ENCODE measurements at regions not wholly inside any gene's neighbourhood (a gene's known extent, or its start where the extent isn't known, plus 50 kb on each side); places are given as distances from the start of the nearest gene placed in this dataset.

DNA sequence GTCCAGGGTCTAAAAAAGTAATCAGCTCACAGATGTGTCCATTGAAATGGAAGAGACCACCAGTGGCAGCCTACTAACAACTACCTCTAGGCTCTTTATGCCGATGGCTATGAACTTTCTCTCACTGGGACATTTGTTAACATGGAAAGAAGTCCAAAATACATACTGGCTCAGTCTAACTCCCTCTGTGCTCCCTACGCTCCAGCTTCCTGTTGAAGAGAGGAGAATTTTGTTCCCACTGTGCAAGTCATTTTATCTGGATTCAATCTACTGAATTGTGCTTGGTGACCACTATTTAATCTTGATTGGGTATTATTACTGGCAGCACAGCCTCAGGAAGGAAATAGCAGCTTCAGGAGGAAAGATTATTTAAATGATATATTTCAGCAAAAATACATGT lies 128.8 kb upstream of the ARGLU1 start:
- Histone ChIP-seq H3K36me3 (ENCODE audit: insufficient read depth, low read length) (no peaks in the 10 kb centered on the region), H3K27ac (no peak overlapping the region), H3K4me3 (no peak overlapping the region), H3K9ac (ENCODE audit: insufficient read length) (no peak overlapping the region), H3K9me3 (ENCODE audit: low read depth, low read length) (no peaks in the 10 kb centered on the region)
- TF ChIP-seq POLR2AphosphoS5 (IDR thresholded peaks at IDR 0.05; ENCODE audit: borderline replicate concordance, low read depth, low read length) (no peak), FOXP2 (optimal IDR thresholded peaks at IDR 0.05; ENCODE audit: control extremely low read depth, extremely low read length, insufficient read depth) (no peak), EZH2 (IDR thresholded peaks at IDR 0.05) (no peak)
- no peak for DNase-seq (ENCODE audit: low read depth, low spot score)

DNA sequence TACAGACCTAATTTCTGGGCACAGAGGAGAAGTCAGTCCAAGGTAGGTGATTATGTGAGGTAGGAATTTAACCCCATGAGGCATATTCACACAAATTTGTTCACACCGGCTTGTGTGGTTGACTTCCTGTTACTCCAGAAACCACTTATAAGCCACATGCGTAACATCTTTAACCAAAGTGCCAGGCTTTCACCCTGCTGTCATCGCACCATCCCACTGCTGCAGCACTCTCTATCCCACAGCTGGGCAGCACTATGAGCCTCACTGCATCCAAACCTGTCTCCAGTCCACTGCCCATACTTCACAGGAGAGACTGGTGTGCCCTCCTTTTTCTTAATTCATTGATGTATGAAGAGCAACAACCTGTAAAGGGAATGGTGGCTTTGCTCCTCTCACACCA lies 128.2 kb upstream of the ARGLU1 start:
- TF ChIP-seq POLR2AphosphoS5 (IDR thresholded peaks at IDR 0.05; ENCODE audit: borderline replicate concordance, low read depth, low read length) (no peak), EZH2 (IDR thresholded peaks at IDR 0.05) (no peak), FOXP2 (optimal IDR thresholded peaks at IDR 0.05; ENCODE audit: control extremely low read depth, extremely low read length, insufficient read depth) (no peak)
- Histone ChIP-seq H3K36me3 (ENCODE audit: insufficient read depth, low read length) (no peaks in the 10 kb centered on the region), H3K9ac (ENCODE audit: insufficient read length) (no peak overlapping the region), H3K9me3 (ENCODE audit: low read depth, low read length) (no peaks in the 10 kb centered on the region), H3K4me3 (no peak overlapping the region), H3K27ac (no peak overlapping the region)
- no peak for DNase-seq (ENCODE audit: low read depth, low spot score)

DNA sequence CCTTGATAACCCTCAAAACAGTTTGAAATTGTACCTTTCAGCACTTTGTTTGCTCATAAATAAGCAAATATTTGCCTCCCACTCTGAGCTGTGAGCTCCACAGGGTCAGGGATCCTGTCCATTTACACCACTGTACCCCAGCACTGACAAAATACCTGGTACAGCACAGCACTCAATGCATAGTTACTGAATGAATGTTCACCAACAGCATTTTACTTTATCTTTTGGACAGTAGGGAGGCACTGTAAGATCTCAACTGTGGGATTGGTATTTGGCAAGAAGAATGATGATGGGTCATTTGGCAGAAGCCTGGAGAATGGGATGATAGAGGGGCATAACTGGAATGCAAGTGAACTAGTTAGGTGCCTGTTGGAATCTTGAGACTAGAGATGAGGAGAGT lies 127.2 kb upstream of the ARGLU1 start:
- TF ChIP-seq FOXP2 (optimal IDR thresholded peaks at IDR 0.05; ENCODE audit: control extremely low read depth, extremely low read length, insufficient read depth), result no peak
- Histone ChIP-seq H3K4me3 (no peak overlapping the region), H3K36me3 (ENCODE audit: insufficient read depth, low read length) (no peaks in the 10 kb centered on the region), H3K9ac (ENCODE audit: insufficient read length) (no peak overlapping the region), H3K9me3 (ENCODE audit: low read depth, low read length) (no peaks in the 10 kb centered on the region), H3K27ac (no peak overlapping the region)
- DNase-seq (ENCODE audit: low read depth, low spot score), result no peak

DNA sequence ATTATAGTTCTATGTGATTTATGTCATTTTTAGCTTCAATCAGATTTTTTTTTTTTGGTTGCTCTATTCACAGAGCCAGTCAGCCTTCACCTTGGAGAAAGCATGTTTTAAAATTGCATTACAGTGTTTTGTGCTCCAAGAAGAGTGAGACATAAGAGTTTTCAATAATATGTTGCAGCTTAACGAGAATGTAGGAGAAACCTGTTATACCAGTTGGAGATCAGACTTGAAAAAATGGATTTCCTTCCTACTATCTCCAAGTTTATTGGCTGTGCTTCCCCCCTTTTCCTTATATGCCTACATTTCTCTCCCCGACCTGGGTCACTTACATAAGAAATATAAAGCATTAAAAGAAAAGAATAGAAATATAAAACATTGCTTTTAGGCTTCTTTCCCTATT lies 123.9 kb upstream of the ARGLU1 start:
- TF ChIP-seq EZH2 (IDR thresholded peaks at IDR 0.05), result no peak
- TF ChIP-seq FOXP2 (optimal IDR thresholded peaks at IDR 0.05; ENCODE audit: control extremely low read depth, extremely low read length, insufficient read depth), result no peak
- no peak for TF ChIP-seq POLR2AphosphoS5 (IDR thresholded peaks at IDR 0.05; ENCODE audit: borderline replicate concordance, low read depth, low read length)
- Histone ChIP-seq H3K27ac (no peak overlapping the region), H3K9ac (ENCODE audit: insufficient read length) (no peak overlapping the region), H3K36me3 (ENCODE audit: insufficient read depth, low read length) (no peaks in the 10 kb centered on the region), H3K9me3 (ENCODE audit: low read depth, low read length) (no peaks in the 10 kb centered on the region), H3K4me3 (no peak overlapping the region)
- no peak for DNase-seq (ENCODE audit: low read depth, low spot score)

DNA sequence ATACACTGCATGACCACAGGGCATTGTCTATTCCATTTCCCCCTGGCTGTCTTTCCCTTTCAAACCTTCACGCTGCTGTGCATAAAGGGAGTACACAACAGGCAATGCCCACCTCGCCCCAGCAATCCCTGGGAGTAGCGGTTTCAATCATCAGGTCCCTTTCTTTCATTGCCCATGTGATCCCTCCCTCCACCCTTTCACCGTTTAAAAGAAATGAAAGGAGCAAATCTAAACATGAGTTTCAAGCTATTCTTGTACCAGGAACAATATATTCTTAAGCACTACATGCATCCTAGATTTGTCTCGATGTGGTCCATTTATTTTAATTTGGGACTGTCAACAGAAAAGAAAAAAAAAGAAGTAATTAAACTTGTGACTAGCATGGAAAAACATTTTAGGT lies 123.4 kb upstream of the ARGLU1 start:
- no peak overlapping the region for H3K4me3 ChIP-seq
- H3K9me3 ChIP-seq (ENCODE audit: low read depth, low read length), result no peaks in the 10 kb centered on the region
- no peak overlapping the region for H3K27ac ChIP-seq
- no peak for DNase-seq (ENCODE audit: low read depth, low spot score)
- H3K9ac ChIP-seq (ENCODE audit: insufficient read length), result no peak overlapping the region
- TF ChIP-seq EZH2 (IDR thresholded peaks at IDR 0.05) (no peak), POLR2AphosphoS5 (IDR thresholded peaks at IDR 0.05; ENCODE audit: borderline replicate concordance, low read depth, low read length) (no peak), FOXP2 (optimal IDR thresholded peaks at IDR 0.05; ENCODE audit: control extremely low read depth, extremely low read length, insufficient read depth) (no peak)
- H3K36me3 ChIP-seq (ENCODE audit: insufficient read depth, low read length), result no peaks in the 10 kb centered on the region

DNA sequence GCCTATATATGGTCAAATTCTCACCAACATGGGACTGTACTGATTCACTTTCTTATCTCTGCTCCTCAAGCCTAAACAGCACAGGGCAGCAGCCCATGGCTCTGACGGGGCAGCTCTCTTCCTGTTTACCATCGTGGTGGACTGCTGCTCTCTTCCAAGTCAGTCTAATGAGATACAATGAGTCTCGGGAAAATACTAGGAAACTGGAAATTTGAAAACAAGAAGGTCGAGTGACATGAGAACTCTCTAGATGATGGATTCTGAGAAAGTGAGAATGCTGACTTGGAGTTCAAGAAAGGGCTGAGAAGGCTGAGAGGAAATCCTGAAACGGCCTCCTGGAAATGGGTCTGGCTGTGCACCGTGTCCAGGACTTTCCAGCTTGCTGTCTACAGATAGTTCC lies 122.8 kb upstream of the ARGLU1 start:
- Histone ChIP-seq H3K9me3 (ENCODE audit: low read depth, low read length) (no peaks in the 10 kb centered on the region), H3K27ac (no peak overlapping the region), H3K9ac (ENCODE audit: insufficient read length) (no peak overlapping the region), H3K36me3 (ENCODE audit: insufficient read depth, low read length) (no peaks in the 10 kb centered on the region), H3K4me3 (no peak overlapping the region)
- no peak for TF ChIP-seq POLR2AphosphoS5 (IDR thresholded peaks at IDR 0.05; ENCODE audit: borderline replicate concordance, low read depth, low read length)
- no peak for TF ChIP-seq FOXP2 (optimal IDR thresholded peaks at IDR 0.05; ENCODE audit: control extremely low read depth, extremely low read length, insufficient read depth)
- no peak for TF ChIP-seq EZH2 (IDR thresholded peaks at IDR 0.05)
- no peak for DNase-seq (ENCODE audit: low read depth, low spot score)

DNA sequence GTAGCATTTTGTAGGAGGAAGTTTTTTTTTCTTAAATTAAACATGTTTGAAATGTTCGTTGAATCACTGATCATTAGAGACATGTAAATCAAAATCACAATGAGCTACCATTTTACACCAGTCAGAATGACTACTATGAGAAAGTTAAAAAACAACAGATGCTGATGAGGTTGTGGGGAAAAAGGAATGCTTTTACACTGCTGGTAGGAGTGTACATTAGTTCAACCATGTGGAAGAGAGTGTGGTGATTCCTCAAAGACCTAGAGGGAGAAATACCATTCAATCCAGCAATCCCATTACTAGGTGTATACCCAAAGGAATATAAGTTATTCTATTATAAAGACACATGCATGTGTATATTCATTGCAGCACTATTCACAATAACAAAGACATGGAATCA lies 122.0 kb upstream of the ARGLU1 start:
- H3K4me3 ChIP-seq, result no peak overlapping the region
- H3K9me3 ChIP-seq (ENCODE audit: low read depth, low read length), result no peaks in the 10 kb centered on the region
- TF ChIP-seq POLR2AphosphoS5 (IDR thresholded peaks at IDR 0.05; ENCODE audit: borderline replicate concordance, low read depth, low read length), result no peak
- no peak for TF ChIP-seq FOXP2 (optimal IDR thresholded peaks at IDR 0.05; ENCODE audit: control extremely low read depth, extremely low read length, insufficient read depth)
- no peak for TF ChIP-seq EZH2 (IDR thresholded peaks at IDR 0.05)
- H3K9ac ChIP-seq (ENCODE audit: insufficient read length), result no peak overlapping the region
- no peak overlapping the region for H3K27ac ChIP-seq
- H3K36me3 ChIP-seq (ENCODE audit: insufficient read depth, low read length), result no peaks in the 10 kb centered on the region
- DNase-seq (ENCODE audit: low read depth, low spot score), result no peak

DNA sequence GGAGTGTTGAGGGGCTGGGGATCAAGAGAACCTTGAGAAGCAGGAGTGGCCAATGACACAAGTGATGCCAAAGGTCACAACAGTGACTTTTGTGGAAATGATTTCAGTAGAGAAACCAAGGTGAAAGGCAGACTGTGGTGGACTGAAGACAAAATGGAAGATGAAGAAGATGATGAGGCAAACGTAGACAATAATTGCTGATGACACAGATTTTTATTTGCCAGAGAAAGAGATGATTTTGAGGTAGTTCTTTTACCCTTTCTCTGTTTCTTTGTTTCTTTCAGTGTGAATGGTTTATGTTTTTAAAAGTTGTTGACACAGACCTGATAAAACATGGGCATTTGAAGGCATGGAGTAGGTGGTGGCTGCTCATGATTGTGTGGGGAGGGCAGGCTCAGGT lies 121.0 kb upstream of the ARGLU1 start:
- H3K36me3 ChIP-seq (ENCODE audit: insufficient read depth, low read length), result no peaks in the 10 kb centered on the region
- no peaks in the 10 kb centered on the region for H3K9me3 ChIP-seq (ENCODE audit: low read depth, low read length)
- no peak overlapping the region for H3K4me3 ChIP-seq
- H3K9ac ChIP-seq (ENCODE audit: insufficient read length), result no peak overlapping the region
- DNase-seq (ENCODE audit: low read depth, low spot score), result no peak
- TF ChIP-seq EZH2 (IDR thresholded peaks at IDR 0.05) (no peak), FOXP2 (optimal IDR thresholded peaks at IDR 0.05; ENCODE audit: control extremely low read depth, extremely low read length, insufficient read depth) (no peak), POLR2AphosphoS5 (IDR thresholded peaks at IDR 0.05; ENCODE audit: borderline replicate concordance, low read depth, low read length) (no peak)
- H3K27ac ChIP-seq, result no peak overlapping the region

DNA sequence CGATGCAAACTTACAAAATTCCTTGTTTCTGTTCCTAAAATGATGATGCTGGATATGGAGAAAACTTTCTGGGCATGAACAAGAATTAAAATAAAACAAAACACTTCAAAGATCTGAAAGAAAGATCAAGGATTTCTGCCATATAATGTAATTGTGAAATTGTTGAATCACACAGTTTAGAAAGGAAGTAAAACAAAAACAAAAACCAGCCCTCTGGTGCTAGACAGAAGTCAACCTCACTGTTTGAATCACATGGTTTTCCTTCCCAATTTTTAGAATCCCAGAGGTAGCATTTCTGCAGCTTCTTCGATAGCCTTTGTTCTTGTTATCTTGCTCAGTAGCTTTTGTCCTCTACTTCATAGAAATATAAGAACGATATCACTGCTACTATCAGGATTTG lies 118.2 kb upstream of the ARGLU1 start:
- H3K36me3 ChIP-seq (ENCODE audit: insufficient read depth, low read length), result no peaks in the 10 kb centered on the region
- DNase-seq (ENCODE audit: low read depth, low spot score), result no peak

More for the DNA sequence above, 118.2 kb upstream of the ARGLU1 start:
- Histone ChIP-seq H3K27ac (no peak overlapping the region), H3K4me3 (no peak overlapping the region), H3K9me3 (ENCODE audit: low read depth, low read length) (no peaks in the 10 kb centered on the region), H3K9ac (ENCODE audit: insufficient read length) (no peak overlapping the region)
- TF ChIP-seq POLR2AphosphoS5 (IDR thresholded peaks at IDR 0.05; ENCODE audit: borderline replicate concordance, low read depth, low read length) (no peak), EZH2 (IDR thresholded peaks at IDR 0.05) (no peak), FOXP2 (optimal IDR thresholded peaks at IDR 0.05; ENCODE audit: control extremely low read depth, extremely low read length, insufficient read depth) (no peak)

All from SK-N-MC (cell line).